H1 (cell line): ENCODE measurements at regions not wholly inside any gene's neighbourhood (a gene's known extent, or its start where the extent isn't known, plus 50 kb on each side); places are given as distances from the start of the nearest gene placed in this dataset.

Experiments
- BACH1 ChIP-seq: IDR thresholded peaks from 2 replicates; pipeline ENCODE4 v1.6.1; 2012; ENCODE audit warnings: low read length, improper control_type of control experiment
- CTCF ChIP-seq, 3 experiments: IDR thresholded peaks; 1 replicate in 2 of 3; 2 replicates in 1 of 3; pipeline versions ENCODE4 v1.5.1 to v1.6.1; 2011; ENCODE audit warnings: low read length in 3 of 3, mild to moderate bottlenecking in 3 of 3, inconsistent platforms in 2 of 3, low read depth in 1 of 3, moderate library complexity in 1 of 3; ENCODE audit not compliant: insufficient read depth in 1 of 3; ENCODE audit errors: control extremely low read depth in 1 of 3
- EZH2 ChIP-seq: fragments of 200-600 bp; sonication (generic); IDR thresholded peaks from 2 replicates; pipeline ENCODE4 v1.7.1; 2012; ENCODE audit warnings: low read depth, mild to moderate bottlenecking, moderate library complexity, low read length, inconsistent platforms; ENCODE audit not compliant: severe bottlenecking
- GABPA ChIP-seq: IDR thresholded peaks from 2 replicates; pipeline ENCODE4 v1.6.1; 2011; ENCODE audit warnings: mild to moderate bottlenecking, low read length, moderate library complexity, borderline replicate concordance; ENCODE audit not compliant: insufficient read depth
- MAX ChIP-seq: IDR thresholded peaks from 2 replicates; pipeline ENCODE4 v1.6.1; 2012; ENCODE audit warnings: inconsistent platforms
- POLR2AphosphoS5 ChIP-seq: IDR thresholded peaks from 2 replicates; pipeline ENCODE4 v1.6.1; 2011; ENCODE audit warnings: low read depth, low read length
- RXRA ChIP-seq: IDR thresholded peaks from 2 replicates; pipeline ENCODE4 v1.6.1; 2011; ENCODE audit warnings: low read depth, mild to moderate bottlenecking, low read length, moderate library complexity; ENCODE audit not compliant: insufficient read depth
- SP1 ChIP-seq: IDR thresholded peaks from 2 replicates; pipeline ENCODE4 v1.6.1; 2011; ENCODE audit warnings: low read depth, low read length
- SUZ12 ChIP-seq: fragments of 200-600 bp; sonication (generic); IDR thresholded peaks from 2 replicates; pipeline ENCODE4 v1.6.1; 2012; ENCODE audit warnings: mild to moderate bottlenecking, inconsistent platforms, low read length, moderate library complexity, mixed read lengths

GRCh38 chr16:5640883-5641282, 543.3 kb upstream of the EEF2KMT start:
- TF ChIP-seq CTCF (IDR thresholded peaks at IDR 0.05; ENCODE audit: control extremely low read depth in 1 of 3, insufficient read depth in 1 of 3, low read depth in 1 of 3, low read length in 3 of 3) (no peak), SUZ12 (no peak), SP1 (no peak), EZH2 (no peak), POLR2AphosphoS5 (no peak), GABPA (no peak), BACH1 (no peak), MAX (no peak), RXRA (no peak)
